GM21619 (cell line): ENCODE measurements at regions not wholly inside any gene's neighbourhood (a gene's known extent, or its start where the extent isn't known, plus 50 kb on each side); places are given as distances from the start of the nearest gene placed in this dataset.

Experiments used
- ATAC-seq: cut with Tn5 transposase; IDR thresholded peaks from one replicate; pipeline ENCODE4 v1.9.1; 2021; ENCODE audit not compliant: unreplicated experiment

GRCh38 chr11:45523760-45524159 is 141.7 kb downstream of the CHST1 start:
- ATAC-seq, result no peak

GRCh38 chr11:45518833-45519535 is 146.4 kb downstream of the CHST1 start:
- no peak for ATAC-seq

GRCh38 chr11:45518141-45518832 is 147.1 kb downstream of the CHST1 start:
- no peak for ATAC-seq

- ATAC-seq, result no peak
Measured at GRCh38 chr11:45517171-45517770, 148.2 kb downstream of the CHST1 start.

GRCh38 chr11:45513821-45514340 is 151.5 kb downstream of the CHST1 start:
- no peak for ATAC-seq

GRCh38 chr11:45512471-45513148 is 152.8 kb downstream of the CHST1 start:
- ATAC-seq, result no peak

- no peak for ATAC-seq
Measured at GRCh38 chr11:45511566-45511965, 153.9 kb downstream of the CHST1 start.

GRCh38 chr11:45507916-45508315 is 157.5 kb downstream of the CHST1 start:
- no peak for ATAC-seq

- ATAC-seq, result no peak
Measured at GRCh38 chr11:45503311-45503710, 162.1 kb downstream of the CHST1 start.

GRCh38 chr11:45502226-45502545 is 163.2 kb downstream of the CHST1 start:
- ATAC-seq, result no peak

GRCh38 chr11:45501392-45502225 is 163.8 kb downstream of the CHST1 start:
- no peak for ATAC-seq

GRCh38 chr11:45500451-45500850 is 165.0 kb downstream of the CHST1 start:
- no peak for ATAC-seq

- ATAC-seq, result no peak
Measured at GRCh38 chr11:45494738-45495137, 170.7 kb downstream of the CHST1 start.

- no peak for ATAC-seq
Measured at GRCh38 chr11:45489281-45489905, 176.0 kb downstream of the CHST1 start.

- no peak for ATAC-seq
Measured at GRCh38 chr11:45486461-45486860, 179.0 kb downstream of the CHST1 start.

- no peak for ATAC-seq
Measured at GRCh38 chr11:45485070-45485707, 180.2 kb downstream of the CHST1 start.

GRCh38 chr11:45484326-45484883 is 181.0 kb downstream of the CHST1 start:
- ATAC-seq, result no peak

GRCh38 chr11:45483416-45483815 is 182.0 kb downstream of the CHST1 start:
- ATAC-seq, result no peak

GRCh38 chr11:45482331-45482730 is 183.1 kb downstream of the CHST1 start:
- no peak for ATAC-seq
